ENCODE measurements at regions not wholly inside any gene's neighbourhood (a gene's known extent, or its start where the extent isn't known, plus 50 kb on each side); places are given as distances from the start of the nearest gene placed in this dataset.

DNA sequence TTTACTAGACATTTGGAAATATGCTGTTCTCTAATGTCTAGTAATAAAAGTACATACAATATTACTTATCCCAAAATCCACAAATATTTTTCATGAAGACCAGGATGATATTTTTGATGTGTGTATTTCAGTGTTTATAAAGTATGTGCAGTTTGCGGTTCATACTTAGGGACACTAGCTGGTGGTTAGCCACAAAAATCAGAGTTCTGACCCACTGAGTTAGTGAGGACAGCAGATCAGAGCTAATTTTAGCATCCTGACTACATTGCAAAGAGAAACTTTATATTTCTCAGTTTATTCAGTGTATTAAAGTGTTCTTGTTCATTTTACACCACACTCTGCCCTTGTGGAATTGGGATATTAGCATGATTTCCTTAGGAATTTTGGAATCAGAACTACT is 655.3 kb downstream of the HTR1A start:
- ATAC-seq (ENCODE audit: low read depth) (no peak), DNase-seq (no peak)
- Histone ChIP-seq H3K36me3 (ENCODE audit: control insufficient read depth, insufficient read depth, low read length) (no peaks in the 10 kb centered on the region), H3K23ac (ENCODE audit: low read depth, low read length) (no peak overlapping the region), H2AK5ac (ENCODE audit: low read depth, low read length) (no peak overlapping the region), H3K27me3 (ENCODE audit: control insufficient read depth, insufficient read depth, low read length) (no peaks in the 10 kb centered on the region), H3K9ac (ENCODE audit: low read depth, low read length) (no peak overlapping the region), H4K8ac (ENCODE audit: low read depth in 2 of 2, low read length in 2 of 2) (no peak overlapping the region), H3K4me3 (ENCODE audit: insufficient read depth, low read depth, low read length) (no peak overlapping the region), H4K20me1 (ENCODE audit: insufficient read depth, low read length) (no peaks in the 10 kb centered on the region), H3K14ac (replicated peaks; ENCODE audit: low read depth, low read length) (no peak overlapping the region), H3K4me1 (ENCODE audit: control insufficient read depth, insufficient read depth, low read length) (no peaks in the 10 kb centered on the region), H3K79me1 (ENCODE audit: low read depth in 1 of 2, low read length in 2 of 2) (no peaks in the 10 kb centered on the region), H3K56ac (ENCODE audit: extremely low read depth, insufficient read depth, low read length) (no peak overlapping the region), H4K91ac (ENCODE audit: insufficient read depth, low read depth, low read length) (no peak overlapping the region), H2BK5ac (ENCODE audit: low read depth, low read length, poor library complexity, severe bottlenecking) (no peak overlapping the region), H2AK9ac (replicated peaks; ENCODE audit: low read depth, low read length, poor library complexity) (no peak overlapping the region), H4K5ac (ENCODE audit: low read depth, low read length) (no peak overlapping the region), H3K9me1 (ENCODE audit: insufficient read depth, low read length) (no peaks in the 10 kb centered on the region), H3K4ac (ENCODE audit: low read depth, low read length) (no peak overlapping the region), H3K4me2 (ENCODE audit: low read depth, low read length) (no peak overlapping the region), H2BK15ac (ENCODE audit: low read depth, low read length) (no peak overlapping the region), H3K18ac (ENCODE audit: low read depth, low read length) (no peak overlapping the region), H3K9me3 (ENCODE audit: control insufficient read depth, insufficient read depth, low read length) (peaks cover 4% of the 10 kb centered on the region), H2BK20ac (ENCODE audit: low read depth, low read length) (no peak overlapping the region), H2AFZ (replicated peaks; ENCODE audit: low read length, poor library complexity) (no peak overlapping the region), H2BK120ac (ENCODE audit: low read depth, low read length) (no peak overlapping the region), H3K27ac (ENCODE audit: insufficient read depth, low read length) (no peak overlapping the region)
- ChIA-PET CTCF (no interaction called here), POLR2A (ENCODE audit: unreplicated experiment) (no interaction called here)
- WGBS, 2 experiments (ENCODE audit: extremely low coverage in 2 of 2, insufficient read length in 1 of 2) = no CpG with 5 or more reads among the region's 1 CpG
- dilution Hi-C loops (cut with HindIII; ENCODE audit: low sequenced_read_pairs, unreplicated experiment) = no loop called here
- TF ChIP-seq RCOR1 (IDR thresholded peaks at IDR 0.05; ENCODE audit: insufficient replicate concordance, low read length) (no peak), RAD21 (IDR thresholded peaks at IDR 0.05; ENCODE audit: low read length) (no peak), BHLHE40 (IDR thresholded peaks at IDR 0.05; ENCODE audit: low read depth, low read length) (no peak), CEBPB (IDR thresholded peaks at IDR 0.05; ENCODE audit: low read depth, low read length) (no peak), MXI1 (IDR thresholded peaks at IDR 0.05; ENCODE audit: borderline replicate concordance, low read depth, low read length) (no peak), FOS (IDR thresholded peaks at IDR 0.05; ENCODE audit: low read depth, low read length) (no peak)
- TF ChIP-seq, protein P1, sequence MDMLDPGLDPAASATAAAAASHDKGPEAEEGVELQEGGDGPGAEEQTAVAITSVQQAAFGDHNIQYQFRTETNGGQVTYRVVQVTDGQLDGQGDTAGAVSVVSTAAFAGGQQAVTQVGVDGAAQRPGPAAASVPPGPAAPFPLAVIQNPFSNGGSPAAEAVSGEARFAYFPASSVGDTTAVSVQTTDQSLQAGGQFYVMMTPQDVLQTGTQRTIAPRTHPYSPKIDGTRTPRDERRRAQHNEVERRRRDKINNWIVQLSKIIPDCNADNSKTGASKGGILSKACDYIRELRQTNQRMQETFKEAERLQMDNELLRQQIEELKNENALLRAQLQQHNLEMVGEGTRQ (IDR thresholded peaks at IDR 0.05; ENCODE audit: low read depth, low read length) = no peak
- TF ChIP-seq, protein P2, sequence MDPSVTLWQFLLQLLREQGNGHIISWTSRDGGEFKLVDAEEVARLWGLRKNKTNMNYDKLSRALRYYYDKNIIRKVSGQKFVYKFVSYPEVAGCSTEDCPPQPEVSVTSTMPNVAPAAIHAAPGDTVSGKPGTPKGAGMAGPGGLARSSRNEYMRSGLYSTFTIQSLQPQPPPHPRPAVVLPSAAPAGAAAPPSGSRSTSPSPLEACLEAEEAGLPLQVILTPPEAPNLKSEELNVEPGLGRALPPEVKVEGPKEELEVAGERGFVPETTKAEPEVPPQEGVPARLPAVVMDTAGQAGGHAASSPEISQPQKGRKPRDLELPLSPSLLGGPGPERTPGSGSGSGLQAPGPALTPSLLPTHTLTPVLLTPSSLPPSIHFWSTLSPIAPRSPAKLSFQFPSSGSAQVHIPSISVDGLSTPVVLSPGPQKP (IDR thresholded peaks at IDR 0.05; ENCODE audit: borderline replicate concordance, low read depth, low read length) = no peak
- no TSS peak for BruUV-seq (replicated peaks)
- intact Hi-C loops (cut with micrococcal nuclease) = no loop called here
- in situ Hi-C loops (cut with MboI; ENCODE audit: low sequenced_read_pairs) = no loop called here

Measured in IMR-90 (cell line).